HG02852 (cell line): ENCODE measurements at regions not wholly inside any gene's neighbourhood (a gene's known extent, or its start where the extent isn't known, plus 50 kb on each side); places are given as distances from the start of the nearest gene placed in this dataset.

Source experiments
- ATAC-seq: cut with Tn5 transposase; IDR thresholded peaks from one replicate; pipeline ENCODE4 v1.9.1; 2021; ENCODE audit warnings: mild to moderate bottlenecking, moderate library complexity; ENCODE audit not compliant: unreplicated experiment

- ATAC-seq: no peak
These were observed 88.5 kb upstream of the COL5A2 start for GRCh38 chr2:189267925-189268579.

GRCh38 chr2:189268763-189269162 is 89.2 kb upstream of the COL5A2 start:
- no peak for ATAC-seq

GRCh38 chr2:189273734-189274133 is 94.2 kb upstream of the COL5A2 start:
- ATAC-seq: no peak

- no peak for ATAC-seq
These were observed 94.8 kb upstream of the COL5A2 start for GRCh38 chr2:189274361-189274760.

- no peak for ATAC-seq
These were observed 96.7 kb upstream of the COL5A2 start for GRCh38 chr2:189276277-189276676.

- ATAC-seq: no peak
These were observed 101.6 kb upstream of the COL5A2 start for GRCh38 chr2:189281201-189281600.

GRCh38 chr2:189285349-189285748 is 105.8 kb upstream of the COL5A2 start:
- ATAC-seq: no peak

GRCh38 chr2:189285962-189286645 is 106.5 kb upstream of the COL5A2 start:
- no peak for ATAC-seq

GRCh38 chr2:189287363-189287762 is 107.8 kb upstream of the COL5A2 start:
- ATAC-seq: no peak

GRCh38 chr2:189287982-189288521 is 108.5 kb upstream of the COL5A2 start:
- peak; percentile 69 for ATAC-seq

- ATAC-seq: no peak
These were observed 111.9 kb upstream of the COL5A2 start for GRCh38 chr2:189291460-189291859.

GRCh38 chr2:189293164-189293563 is 113.6 kb upstream of the COL5A2 start:
- ATAC-seq: no peak

- ATAC-seq: no peak
These were observed 117.9 kb upstream of the COL5A2 start for GRCh38 chr2:189297446-189297845.

- ATAC-seq: no peak
These were observed 118.5 kb upstream of the COL5A2 start for GRCh38 chr2:189298038-189298437.

- no peak for ATAC-seq
These were observed 118.9 kb upstream of the COL5A2 start for GRCh38 chr2:189298481-189298880.

GRCh38 chr2:189299974-189300373 is 120.4 kb upstream of the COL5A2 start:
- ATAC-seq: no peak

GRCh38 chr2:189300916-189301315 is 121.4 kb upstream of the COL5A2 start:
- no peak for ATAC-seq

- ATAC-seq: no peak
These were observed 122.8 kb upstream of the COL5A2 start for GRCh38 chr2:189302274-189302948.

- no peak for ATAC-seq
These were observed 124.8 kb upstream of the COL5A2 start for GRCh38 chr2:189304360-189304759.

- no peak for ATAC-seq
These were observed 125.9 kb upstream of the COL5A2 start for GRCh38 chr2:189305291-189305943.

- no peak for ATAC-seq
These were observed 127.0 kb upstream of the COL5A2 start for GRCh38 chr2:189306525-189306924.
